H1 (cell line): ENCODE measurements at regions not wholly inside any gene's neighbourhood (a gene's known extent, or its start where the extent isn't known, plus 50 kb on each side); places are given as distances from the start of the nearest gene placed in this dataset.

Source experiments
- CTCF ChIA-PET: fragments of 300-600 bp; sonication (Branson Sonifier 250); formaldehyde crosslinking; loops from one replicate; lab custom pipeline; 2021; ENCODE audit not compliant: partially characterized antibody; lab: Charles Lee
- POLR2A ChIA-PET: fragments of 300-600 bp; sonication (Branson Sonifier 250); formaldehyde crosslinking; loops from one replicate; lab custom pipeline; 2021; ENCODE audit warnings: inconsistent platforms; ENCODE audit not compliant: partially characterized antibody; lab: Charles Lee
- DNase-seq, 2 experiments: peaks; one replicate each; pipeline versions ENCODE4 v3.0.0 to v3.0.0-alpha.2; 2010 to 2022; ENCODE audit warnings: low spot score in 2 of 2, low read depth in 1 of 2, mixed read lengths in 1 of 2
- FAIRE-seq: peaks from 2 replicates; lab custom pipeline; 2011; peaks lifted over from hg19 to GRCh38; lab: Jason Lieb, UNC
- H2AFZ ChIP-seq: 2 replicates; pipeline ENCODE4 v1.8.1; 2012; ENCODE audit warnings: low read length, inconsistent platforms
- H2AK5ac ChIP-seq: 2 replicates; pipeline ENCODE4 v1.6.1; 2013; ENCODE audit warnings: low read depth, low read length
- H2BK120ac ChIP-seq: replicated peaks from 2 replicates; pipeline ENCODE3; 2013; ENCODE audit warnings: low read depth, low read length, inconsistent platforms
- H2BK12ac ChIP-seq: 2 replicates; pipeline ENCODE4 v1.6.1; 2013; ENCODE audit warnings: low read depth, low read length
- H2BK15ac ChIP-seq: 2 replicates; pipeline ENCODE4 v1.6.1; 2013; ENCODE audit warnings: low read length
- H2BK20ac ChIP-seq: 2 replicates; pipeline ENCODE4 v1.6.1; 2013; ENCODE audit warnings: low read length
- H2BK5ac ChIP-seq: 2 replicates; pipeline ENCODE4 v1.6.1; 2013; ENCODE audit warnings: low read depth, low read length
- H3K14ac ChIP-seq: 2 replicates; pipeline ENCODE4 v1.6.1; 2013; ENCODE audit warnings: inconsistent platforms; ENCODE audit not compliant: insufficient read length
- H3K18ac ChIP-seq: 2 replicates; pipeline ENCODE4 v1.6.1; 2013; ENCODE audit warnings: low read length; ENCODE audit errors: extremely low read depth
- H3K23ac ChIP-seq: 2 replicates; pipeline ENCODE4 v1.6.1; 2013; ENCODE audit warnings: inconsistent platforms; ENCODE audit not compliant: insufficient read length
- H3K23me2 ChIP-seq: 2 replicates; pipeline ENCODE4 v1.6.1; 2013; ENCODE audit warnings: low read depth, low read length
- H3K27ac ChIP-seq: 2 replicates; pipeline ENCODE4 v1.6.1; 2011; ENCODE audit warnings: low read depth, low read length, inconsistent platforms
- H3K27me3 ChIP-seq, 4 experiments: replicated peaks in 1 of 4; 1 replicate in 1 of 4; 2 replicates in 3 of 4; pipeline versions ENCODE4 v1.6.1 to v1.8.1; 2011 to 2013; ENCODE audit warnings: low read length in 3 of 4, mild to moderate bottlenecking in 3 of 4, inconsistent platforms in 2 of 4, mixed read lengths in 2 of 4, moderate library complexity in 1 of 4; ENCODE audit not compliant: control insufficient read depth in 3 of 4, insufficient read depth in 3 of 4; ENCODE audit errors: extremely low read depth in 1 of 4
- H3K36me3 ChIP-seq, 4 experiments: 2 replicates each; pipeline versions ENCODE4 v1.6.1 to v1.8.1; 2011 to 2013; ENCODE audit warnings: mild to moderate bottlenecking in 4 of 4, low read length in 3 of 4, moderate library complexity in 2 of 4, control low read depth in 1 of 4, inconsistent platforms in 1 of 4; ENCODE audit not compliant: insufficient read depth in 4 of 4, control insufficient read depth in 2 of 4
- H3K4ac ChIP-seq: replicated peaks from 2 replicates; pipeline ENCODE3; 2013; ENCODE audit warnings: low read length, low read depth, mixed read lengths, inconsistent platforms; ENCODE audit not compliant: insufficient read length
- H3K4me1 ChIP-seq, 4 experiments: replicated peaks in 1 of 4; 1 replicate in 1 of 4; 2 replicates in 3 of 4; pipeline versions ENCODE4 v1.6.1 to v1.8.1; 2011 to 2013; ENCODE audit warnings: low read length in 3 of 4, inconsistent platforms in 2 of 4, mixed read lengths in 1 of 4; ENCODE audit not compliant: insufficient read depth in 4 of 4, control insufficient read depth in 3 of 4
- H3K4me2 ChIP-seq, 2 experiments: 2 replicates each; pipeline versions ENCODE4 v1.6.1 to v1.8.1; 2011 to 2013; ENCODE audit warnings: low read depth in 2 of 2, low read length in 2 of 2, control low read depth in 1 of 2, inconsistent platforms in 1 of 2, mild to moderate bottlenecking in 1 of 2; ENCODE audit not compliant: insufficient read depth in 1 of 2
- H3K4me3 ChIP-seq, 4 experiments: fragments of 200-600, 300-600 bp in 1 of 4; sonication (generic), shearing (Covaris generic), sonication (Bioruptor Twin) in 1 of 4; 2 replicates each; pipeline versions ENCODE4 v1.5.1 to v1.8.1; 2011 to 2016; ENCODE audit warnings: low read length in 4 of 4, low read depth in 3 of 4, control low read depth in 2 of 4, inconsistent platforms in 2 of 4, mild to moderate bottlenecking in 2 of 4, mixed read lengths in 1 of 4, moderate library complexity in 1 of 4; ENCODE audit not compliant: insufficient read depth in 2 of 4; ENCODE audit errors: extremely low read depth in 1 of 4
- H3K56ac ChIP-seq: replicated peaks from 2 replicates; pipeline ENCODE3; 2013; ENCODE audit warnings: low read depth, mild to moderate bottlenecking, mixed read lengths, low read length, inconsistent platforms; ENCODE audit not compliant: insufficient read length
- H3K79me1 ChIP-seq: 2 replicates; pipeline ENCODE4 v1.6.1; 2013; ENCODE audit warnings: low read depth, low read length, control low read depth
- H3K79me2 ChIP-seq, 2 experiments: 2 replicates each; pipeline versions ENCODE4 v1.6.1 to v1.8.1; 2012 to 2013; ENCODE audit warnings: low read length in 2 of 2, mild to moderate bottlenecking in 2 of 2, inconsistent platforms in 1 of 2; ENCODE audit not compliant: insufficient read depth in 2 of 2, control insufficient read depth in 1 of 2
- H3K9ac ChIP-seq, 4 experiments: replicated peaks in 1 of 4; 1 replicate in 1 of 4; 2 replicates in 3 of 4; pipeline versions ENCODE4 v1.6.1 to v1.8.1; 2011 to 2013; ENCODE audit warnings: low read depth in 3 of 4, low read length in 3 of 4, control low read depth in 2 of 4, mild to moderate bottlenecking in 2 of 4, moderate library complexity in 2 of 4, inconsistent platforms in 1 of 4; ENCODE audit errors: extremely low read depth in 1 of 4
- H3K9me3 ChIP-seq, 2 experiments: 2 replicates each; pipeline versions ENCODE4 v1.6.1 to v1.8.1; 2012 to 2013; ENCODE audit warnings: mild to moderate bottlenecking in 2 of 2, moderate library complexity in 2 of 2, control low read depth in 1 of 2, inconsistent platforms in 1 of 2, low read depth in 1 of 2, low read length in 1 of 2, mixed read lengths in 1 of 2; ENCODE audit not compliant: insufficient read depth in 2 of 2
- H4K20me1 ChIP-seq, 2 experiments: replicated peaks in 1 of 2; 2 replicates each; pipeline versions ENCODE3 to v1.8.1; 2011 to 2013; ENCODE audit warnings: inconsistent platforms in 2 of 2, low read length in 2 of 2, mild to moderate bottlenecking in 1 of 2; ENCODE audit not compliant: insufficient read depth in 2 of 2, control insufficient read depth in 1 of 2
- H4K5ac ChIP-seq: 2 replicates; pipeline ENCODE4 v1.6.1; 2013; ENCODE audit warnings: low read length, low read depth, mixed read lengths, inconsistent platforms; ENCODE audit not compliant: insufficient read length
- H4K8ac ChIP-seq: 2 replicates; pipeline ENCODE4 v1.8.0; 2013; ENCODE audit warnings: mild to moderate bottlenecking, moderate library complexity, low read length, inconsistent platforms; ENCODE audit not compliant: insufficient read depth; ENCODE audit errors: extremely low read depth
- H4K91ac ChIP-seq: replicated peaks from 2 replicates; pipeline ENCODE3; 2013; ENCODE audit warnings: low read length, mixed read lengths, inconsistent platforms; ENCODE audit not compliant: insufficient read length
- ZNF274 ChIP-seq: IDR thresholded peaks from 2 replicates; pipeline ENCODE4 v1.7.0; 2012; ENCODE audit warnings: low read length, borderline replicate concordance; ENCODE audit errors: extremely low read depth
- WGBS, 2 experiments: shearing (Covaris generic) in 1 of 2; methylation state at CpG; one replicate each; pipeline versions ENCODE4 v1.1.6 to v1.1.7; 2013 to 2015; ENCODE audit warnings: low lambda C conversion rate in 2 of 2, mixed read lengths in 2 of 2, inconsistent platforms in 1 of 2, low coverage in 1 of 2, missing lambda C conversion rate in 1 of 2; ENCODE audit not compliant: insufficient replicate concordance in 2 of 2, insufficient coverage in 1 of 2, insufficient read length in 1 of 2; ENCODE audit errors: extremely low coverage in 1 of 2, missing lambda C conversion rate in 1 of 2; 5-methylcytosine and 5-hydroxymethylcytosine counted together

DNA sequence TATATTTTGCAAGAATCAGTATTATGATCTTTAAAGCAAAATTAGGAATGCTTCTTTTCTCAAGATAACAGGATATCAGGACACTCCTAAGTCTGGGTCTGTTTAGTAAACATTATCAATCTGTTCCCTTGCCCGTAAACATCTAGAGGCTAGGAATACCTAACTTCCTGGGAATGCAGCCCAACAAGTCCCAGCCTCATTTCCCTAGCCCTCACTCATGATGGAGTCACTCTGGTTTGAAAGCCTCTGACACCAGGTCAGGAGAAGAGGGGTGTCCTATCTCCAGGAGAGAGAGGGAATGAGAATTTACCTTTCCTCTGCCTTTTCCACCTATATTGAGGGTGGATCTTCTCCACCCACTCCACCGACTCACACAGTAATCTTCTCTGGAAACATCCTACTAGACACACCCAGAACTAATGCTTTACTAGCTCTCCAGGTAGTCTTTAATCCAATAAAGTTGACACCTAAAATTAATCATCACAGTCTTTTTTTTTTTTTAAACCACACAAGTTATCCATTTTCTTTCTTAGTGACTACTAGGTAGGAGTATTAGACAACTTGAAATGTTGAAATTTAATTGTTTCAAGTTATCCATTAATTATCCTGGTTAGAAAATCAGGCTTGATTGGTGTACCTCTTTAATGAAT lies 659.3 kb downstream of the USP25 start:
- WGBS, 2 experiments, result 90% methylated on average over 2 of the region's 2 CpGs; no CpG with 5 or more reads in 1 of the 2 experiments
- H3K27me3 ChIP-seq, result no peaks in the 10 kb centered on the region
- H2BK120ac ChIP-seq, result no peak overlapping the region
- no peak overlapping the region for H2AK5ac ChIP-seq
- H2BK15ac ChIP-seq, result no peak overlapping the region
- no peaks in the 10 kb centered on the region for H3K79me1 ChIP-seq
- no peak overlapping the region for H3K4me2 ChIP-seq
- H4K91ac ChIP-seq, result no peak overlapping the region
- no peaks in the 10 kb centered on the region for H3K79me2 ChIP-seq
- H4K5ac ChIP-seq, result no peak overlapping the region
- H3K56ac ChIP-seq, result no peak overlapping the region
- H4K20me1 ChIP-seq, result no peaks in the 10 kb centered on the region
- no peak overlapping the region for H2BK5ac ChIP-seq
- no peak for TF ChIP-seq ZNF274
- H4K8ac ChIP-seq, result no peak overlapping the region
- no peak overlapping the region for H3K27ac ChIP-seq
- no peak overlapping the region for H3K4me3 ChIP-seq
- H3K4me1 ChIP-seq, result no peaks in the 10 kb centered on the region
- no peaks in the 10 kb centered on the region for H3K23me2 ChIP-seq
- no peaks in the 10 kb centered on the region for H3K36me3 ChIP-seq
- H3K4ac ChIP-seq, result no peak overlapping the region
- H3K9me3 ChIP-seq, result no peaks in the 10 kb centered on the region
- H3K14ac ChIP-seq, result no peak overlapping the region
- H3K23ac ChIP-seq, result no peak overlapping the region
- FAIRE-seq (no peak), DNase-seq (no peak)
- no peak overlapping the region for H3K18ac ChIP-seq
- no peak overlapping the region for H2BK20ac ChIP-seq
- H2BK12ac ChIP-seq, result no peak overlapping the region
- CTCF ChIA-PET, result no interaction called here
- H3K9ac ChIP-seq, result no peak overlapping the region
- no peak overlapping the region for H2AFZ ChIP-seq
- POLR2A ChIA-PET, result no interaction called here
